Transverse colon (tissue), 4 donors: ENCODE measurements at regions not wholly inside any gene's neighbourhood (a gene's known extent, or its start where the extent isn't known, plus 50 kb on each side); places are given as distances from the start of the nearest gene placed in this dataset.

Experiments
- DNase-seq: peaks from one replicate; pipeline ENCODE4 v3.0.0-alpha.2; 2019
- H3K27ac ChIP-seq, 4 donors: fragments of 200-600 bp; sonication (generic); 2 replicates each; pipeline ENCODE4 v1.5.1; 2016 to 2018; ENCODE audit warnings: inconsistent platforms in 4 of 4
- H3K27me3 ChIP-seq: fragments of 200-600 bp; sonication (generic); 2 replicates; pipeline ENCODE4 v1.5.1; 2017; ENCODE audit warnings: inconsistent platforms
- H3K36me3 ChIP-seq, 4 donors: fragments of 200-600 bp; sonication (generic); 2 replicates each; pipeline ENCODE4 v1.5.1; 2017 to 2019; ENCODE audit warnings: inconsistent platforms in 4 of 4
- H3K4me1 ChIP-seq, 4 donors: fragments of 200-600 bp; sonication (generic); 2 replicates each; pipeline ENCODE4 v1.5.1; 2017 to 2020; ENCODE audit warnings: inconsistent platforms in 4 of 4
- H3K4me3 ChIP-seq, 4 donors: fragments of 200-600 bp; sonication (generic); 1 replicate in 1 of 4; 2 replicates in 3 of 4; pipeline versions ENCODE4 v1.5.1 to v1.6.1; 2017 to 2019; ENCODE audit warnings: inconsistent platforms in 4 of 4
- H3K9me3 ChIP-seq, 2 donors: fragments of 200-600 bp; sonication (generic); 2 replicates each; pipeline ENCODE4 v1.5.1; 2017 to 2019; ENCODE audit warnings: inconsistent platforms in 2 of 2
- EP300 ChIP-seq: sonication (generic); formaldehyde crosslinking; IDR thresholded peaks from one replicate; pipeline ENCODE4 v1.6.1; 2017; ENCODE audit warnings: antibody characterized with exemption, low read depth
- POLR2A ChIP-seq: fragments of 450-650 bp; IDR thresholded peaks from one replicate; pipeline ENCODE4 v1.6.1; 2016; ENCODE audit warnings: antibody characterized with exemption, mild to moderate bottlenecking, moderate library complexity
- POLR2AphosphoS5 ChIP-seq, 3 donors: sonication (generic); formaldehyde crosslinking; IDR thresholded peaks; one replicate each; pipeline ENCODE4 v1.6.1; 2016; ENCODE audit warnings: antibody characterized with exemption in 3 of 3
- WGBS, 2 donors: methylation state at CpG; one replicate each; pipeline ENCODE4 v1.1.5; 2018; ENCODE audit warnings: low coverage in 1 of 2; 5-methylcytosine and 5-hydroxymethylcytosine counted together
- in situ Hi-C, 4 donors: fragments of 200-750 bp; cut with MboI; loops; one replicate each; pipeline versions ENCODE4 v1.15.0 to v1.15.1; 2017; ENCODE audit warnings: low sequenced_read_pairs in 3 of 4, low pct_ligation_motif_present in 1 of 4, low pct_unique_long_range_greater_than_20kb in 1 of 4
- intact Hi-C: fragments of 100-400 bp; cut with DNase I; formaldehyde crosslinking; loops from one replicate; pipeline ENCODE4 v1.15.1; 2023; ENCODE audit warnings: low total_unique reads
- TF ChIP-seq, protein P1 (sequence below), 5 experiments: fragments of 200-600 bp in 3 of 5; fragments of 450-650 bp in 2 of 5; sonication (generic) in 3 of 5; IDR thresholded peaks; 1 replicate in 2 of 5; 2 replicates in 3 of 5; pipeline ENCODE4 v1.5.1; 2016 to 2017; ENCODE audit warnings: antibody characterized with exemption in 5 of 5, inconsistent platforms in 3 of 5, mild to moderate bottlenecking in 2 of 5, moderate library complexity in 1 of 5

DNA sequence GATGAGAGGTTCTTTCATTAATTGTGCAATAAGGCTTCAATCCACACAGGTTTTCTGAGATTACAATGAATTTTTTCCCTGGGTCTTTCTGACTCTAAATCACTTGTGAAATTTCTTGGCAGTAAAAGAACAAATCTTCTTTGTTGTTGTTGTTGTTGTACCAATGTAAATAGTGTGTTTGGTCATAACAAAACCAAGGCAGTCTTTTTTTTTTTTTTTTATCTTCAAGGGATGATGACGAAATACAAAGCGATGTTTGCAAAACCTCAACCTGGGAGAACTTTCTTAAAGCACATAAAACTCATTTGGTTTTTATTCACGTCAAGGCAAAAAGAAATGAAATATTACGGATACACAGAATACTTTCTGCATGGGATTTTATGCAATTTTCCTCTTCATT, 462.0 kb downstream of the LIG4 start:
- Histone ChIP-seq H3K4me1 (no peaks in the 10 kb centered on the region), H3K27me3 (no peaks in the 10 kb centered on the region), H3K4me3 (no peak overlapping the region), H3K36me3 (no peaks in the 10 kb centered on the region), H3K27ac (no peak overlapping the region), H3K9me3 (no peaks in the 10 kb centered on the region)
- in situ Hi-C loops (no loop called here), intact Hi-C loops (no loop called here)
- WGBS, 2 donors: 80 to 98% methylated on average over 4 of the region's 4 CpGs
- TF ChIP-seq POLR2A: no peak
- no peak for TF ChIP-seq POLR2AphosphoS5 (IDR thresholded peaks at IDR 0.05)
- TF ChIP-seq, protein P1, sequence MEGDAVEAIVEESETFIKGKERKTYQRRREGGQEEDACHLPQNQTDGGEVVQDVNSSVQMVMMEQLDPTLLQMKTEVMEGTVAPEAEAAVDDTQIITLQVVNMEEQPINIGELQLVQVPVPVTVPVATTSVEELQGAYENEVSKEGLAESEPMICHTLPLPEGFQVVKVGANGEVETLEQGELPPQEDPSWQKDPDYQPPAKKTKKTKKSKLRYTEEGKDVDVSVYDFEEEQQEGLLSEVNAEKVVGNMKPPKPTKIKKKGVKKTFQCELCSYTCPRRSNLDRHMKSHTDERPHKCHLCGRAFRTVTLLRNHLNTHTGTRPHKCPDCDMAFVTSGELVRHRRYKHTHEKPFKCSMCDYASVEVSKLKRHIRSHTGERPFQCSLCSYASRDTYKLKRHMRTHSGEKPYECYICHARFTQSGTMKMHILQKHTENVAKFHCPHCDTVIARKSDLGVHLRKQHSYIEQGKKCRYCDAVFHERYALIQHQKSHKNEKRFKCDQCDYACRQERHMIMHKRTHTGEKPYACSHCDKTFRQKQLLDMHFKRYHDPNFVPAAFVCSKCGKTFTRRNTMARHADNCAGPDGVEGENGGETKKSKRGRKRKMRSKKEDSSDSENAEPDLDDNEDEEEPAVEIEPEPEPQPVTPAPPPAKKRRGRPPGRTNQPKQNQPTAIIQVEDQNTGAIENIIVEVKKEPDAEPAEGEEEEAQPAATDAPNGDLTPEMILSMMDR (IDR thresholded peaks at IDR 0.05): no peak
- no peak for TF ChIP-seq EP300
- no peak for DNase-seq

DNA sequence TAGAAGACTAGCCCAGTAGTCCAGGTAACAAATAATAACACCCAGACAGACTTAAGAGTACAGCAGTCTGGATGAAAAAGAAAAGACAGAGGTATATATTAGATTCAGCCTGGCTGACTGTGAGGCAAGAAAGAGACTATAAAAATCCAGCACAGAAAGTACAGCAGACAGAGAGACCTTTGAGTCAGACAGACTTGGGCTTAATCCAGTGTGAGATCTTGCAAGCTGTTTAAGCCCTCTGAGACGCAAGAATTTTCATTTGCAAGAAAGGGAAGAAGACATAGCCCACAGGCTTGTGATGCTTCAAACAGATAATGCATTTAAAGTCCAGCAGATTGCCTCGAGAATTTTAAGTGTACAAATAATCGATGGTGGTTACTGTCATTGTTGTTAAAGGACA, 471.4 kb downstream of the LIG4 start:
- H3K9me3 ChIP-seq: no peaks in the 10 kb centered on the region
- WGBS, 2 donors: 52 to 64% methylated on average over 2 to 3 of the region's 3 CpGs
- intact Hi-C loops: no loop called here

DNA sequence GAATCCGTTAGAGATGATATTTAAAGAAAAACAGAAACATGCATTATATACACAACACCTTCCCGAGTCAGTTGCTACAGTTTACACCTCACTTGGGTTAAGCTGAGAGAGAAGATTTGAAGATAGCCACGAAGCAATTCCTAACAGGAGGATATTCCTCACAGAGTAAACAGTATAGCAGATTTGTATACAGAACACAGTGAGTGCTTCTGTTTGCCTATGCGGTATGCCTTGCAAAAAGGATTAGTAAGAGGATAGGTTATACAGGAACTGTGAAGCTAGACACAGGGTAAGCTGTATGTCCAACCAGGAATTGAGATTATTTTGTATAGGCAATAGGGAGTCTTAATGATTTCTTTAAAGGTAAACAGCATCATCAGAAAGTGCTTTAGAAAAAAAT, 471.8 kb downstream of the LIG4 start:
- Histone ChIP-seq H3K27ac (no peak overlapping the region), H3K36me3 (no peaks in the 10 kb centered on the region), H3K27me3 (no peaks in the 10 kb centered on the region), H3K9me3 (no peaks in the 10 kb centered on the region), H3K4me3 (no peak overlapping the region), H3K4me1 (no peaks in the 10 kb centered on the region)
- in situ Hi-C loops (no loop called here), intact Hi-C loops (no loop called here)
- DNase-seq: no peak
- WGBS, 2 donors: 6 to 24% methylated on average over 3 to 4 of the region's 4 CpGs
- TF ChIP-seq, protein P1 (IDR thresholded peaks at IDR 0.05): no peak
- TF ChIP-seq POLR2A (no peak), EP300 (no peak), POLR2AphosphoS5 (IDR thresholded peaks at IDR 0.05) (no peak)

More for the DNA sequence above, 471.4 kb downstream of the LIG4 start:
- no peaks in the 10 kb centered on the region for H3K27me3 ChIP-seq
- H3K4me1 ChIP-seq: no peaks in the 10 kb centered on the region
- in situ Hi-C loops: no loop called here
- no peaks in the 10 kb centered on the region for H3K36me3 ChIP-seq
- no peak for DNase-seq
- H3K27ac ChIP-seq: no peak overlapping the region
- no peak for TF ChIP-seq EP300
- TF ChIP-seq POLR2AphosphoS5 (IDR thresholded peaks at IDR 0.05): no peak
- no peak for TF ChIP-seq POLR2A
- TF ChIP-seq, protein P1 (IDR thresholded peaks at IDR 0.05): no peak
- no peak overlapping the region for H3K4me3 ChIP-seq

DNA sequence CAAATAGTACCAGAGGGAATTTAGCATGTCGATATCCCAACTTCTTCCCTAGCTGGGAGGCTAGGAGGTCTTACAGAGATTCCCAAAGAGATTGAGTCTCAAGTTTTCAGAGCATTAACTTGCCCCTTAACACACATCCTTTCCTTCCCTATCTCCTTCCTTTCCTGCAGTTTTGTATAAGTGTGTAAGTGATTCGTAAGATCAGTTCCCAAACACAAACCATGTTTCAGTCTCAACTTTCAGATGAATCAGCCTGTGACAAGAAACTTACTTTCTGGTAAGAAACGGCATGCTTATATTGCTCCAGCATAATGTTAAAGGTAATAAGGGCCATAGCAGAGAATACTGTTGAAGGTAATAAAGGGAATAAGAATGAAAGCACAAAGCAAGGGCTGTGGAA, 472.2 kb downstream of the LIG4 start:
- Histone ChIP-seq H3K36me3 (no peaks in the 10 kb centered on the region), H3K4me3 (no peak overlapping the region), H3K27me3 (no peaks in the 10 kb centered on the region), H3K9me3 (no peaks in the 10 kb centered on the region), H3K4me1 (no peaks in the 10 kb centered on the region), H3K27ac (no peak overlapping the region)
- intact Hi-C loops: no loop called here
- 60 to 62% methylated on average over 1 to 3 of the region's 3 CpGs for WGBS, 2 donors
- DNase-seq: no peak
- in situ Hi-C loops: no loop called here
- TF ChIP-seq EP300: no peak
- TF ChIP-seq POLR2AphosphoS5 (IDR thresholded peaks at IDR 0.05): no peak
- TF ChIP-seq, protein P1 (IDR thresholded peaks at IDR 0.05): no peak
- no peak for TF ChIP-seq POLR2A
